Adrenal gland (tissue), 9 donors: ENCODE measurements at regions not wholly inside any gene's neighbourhood (a gene's known extent, or its start where the extent isn't known, plus 50 kb on each side); places are given as distances from the start of the nearest gene placed in this dataset.

Experiments
- DNase-seq, 7 donors: peaks; one replicate each; pipeline ENCODE4 v3.0.0-alpha.2; 2019 to 2020
- H3K27ac ChIP-seq, 5 donors: fragments of 200-600 bp; sonication (generic) in 4 of 5; 1 replicate in 3 of 5; 2 replicates in 2 of 5; pipeline versions ENCODE4 v1.5.1 to v1.8.0; 2016 to 2020; ENCODE audit warnings: mild to moderate bottlenecking in 1 of 5
- H3K27me3 ChIP-seq: fragments of 200-600 bp; 2 replicates; pipeline ENCODE4 v1.8.0; 2021
- H3K36me3 ChIP-seq, 2 donors: fragments of 200-600 bp; replicated peaks in 1 of 2; 1 replicate in 1 of 2; 2 replicates in 1 of 2; pipeline versions ENCODE4 v1.5.1 to v1.8.0; 2018 to 2022
- H3K4me1 ChIP-seq, 2 donors: fragments of 200-600 bp; replicated peaks in 1 of 2; 1 replicate in 1 of 2; 2 replicates in 1 of 2; pipeline versions ENCODE4 v1.5.1 to v1.8.0; 2018 to 2021
- H3K4me3 ChIP-seq, 4 donors: fragments of 200-600 bp; sonication (generic) in 3 of 4; one replicate each; pipeline ENCODE4 v1.5.1; 2016 to 2018
- H3K9me3 ChIP-seq, 3 donors: fragments of 200-600 bp; sonication (generic) in 1 of 3; replicated peaks in 1 of 3; 1 replicate in 2 of 3; 2 replicates in 1 of 3; pipeline versions ENCODE4 v1.5.1 to v1.8.0; 2016 to 2021
- POLR2A ChIP-seq, 2 donors: fragments of 450-650 bp; IDR thresholded peaks; one replicate each; pipeline ENCODE4 v1.6.1; 2017; ENCODE audit warnings: antibody characterized with exemption in 2 of 2, mild to moderate bottlenecking in 2 of 2, moderate library complexity in 1 of 2
- WGBS, 4 donors: extraction: QIAGEN DNeasy Blood & Tissue Kit in 2 of 4; methylation state at CpG; one replicate each; pipeline versions ENCODE4 v1.1.5 to v1.1.7; 2013 to 2017; 5-methylcytosine and 5-hydroxymethylcytosine counted together
- intact Hi-C, 2 donors: fragments of 100-400 bp; cut with DNase I; formaldehyde crosslinking; loops; one replicate each; pipeline versions ENCODE4 v1.14.1 to v1.15.0; 2022 to 2023
- TF ChIP-seq, protein P1 (sequence below), 6 experiments: fragments of 450-650 bp in 4 of 6; fragments of 200-600 bp in 2 of 6; sonication (generic) in 1 of 6; IDR thresholded peaks; 1 replicate in 5 of 6; 2 replicates in 1 of 6; pipeline versions ENCODE4 v1.5.1 to v1.8.0; 2016 to 2021; ENCODE audit warnings: antibody characterized with exemption in 6 of 6, mild to moderate bottlenecking in 2 of 6, moderate library complexity in 1 of 6
- donor health status: healthy with polysubstance abuse.
- donor health status: Bipolar disorder and iron deficiency.
- donor health status: DM: yes; HTN: yes; CAD: no.
- donor health status: DM: no; HTN: no; CAD: no.
- donor health status: DM: no; HTN: no; CAD: no.

DNA sequence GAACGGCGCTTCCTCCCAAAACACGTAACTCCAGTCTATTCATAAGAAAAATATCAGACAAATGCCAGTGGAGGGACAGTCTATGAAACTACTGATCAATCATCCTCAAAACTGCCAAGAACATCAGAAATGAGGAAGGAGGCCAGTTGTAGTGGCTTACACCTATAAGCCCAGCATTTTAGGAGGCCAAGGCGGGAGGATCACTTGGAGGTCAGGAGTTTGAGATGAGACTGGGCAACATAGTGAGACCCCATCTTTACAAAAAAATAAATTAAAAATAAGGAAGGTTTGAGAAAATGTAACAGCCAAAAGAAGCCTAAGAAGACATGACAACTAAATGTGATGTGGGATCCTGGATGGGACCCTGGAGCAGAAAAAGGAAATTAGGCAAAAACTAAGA is 58.9 kb upstream of the MIER3 start:
- H3K4me1 ChIP-seq: no peaks in the 10 kb centered on the region
- intact Hi-C loops: no loop called here
- H3K36me3 ChIP-seq: no peaks in the 10 kb centered on the region
- H3K4me3 ChIP-seq: no peak overlapping the region
- no peak overlapping the region for H3K27ac ChIP-seq
- no peaks in the 10 kb centered on the region for H3K9me3 ChIP-seq
- DNase-seq: no peak
- peaks cover 6% of the 10 kb centered on the region for H3K27me3 ChIP-seq
- TF ChIP-seq, protein P1, sequence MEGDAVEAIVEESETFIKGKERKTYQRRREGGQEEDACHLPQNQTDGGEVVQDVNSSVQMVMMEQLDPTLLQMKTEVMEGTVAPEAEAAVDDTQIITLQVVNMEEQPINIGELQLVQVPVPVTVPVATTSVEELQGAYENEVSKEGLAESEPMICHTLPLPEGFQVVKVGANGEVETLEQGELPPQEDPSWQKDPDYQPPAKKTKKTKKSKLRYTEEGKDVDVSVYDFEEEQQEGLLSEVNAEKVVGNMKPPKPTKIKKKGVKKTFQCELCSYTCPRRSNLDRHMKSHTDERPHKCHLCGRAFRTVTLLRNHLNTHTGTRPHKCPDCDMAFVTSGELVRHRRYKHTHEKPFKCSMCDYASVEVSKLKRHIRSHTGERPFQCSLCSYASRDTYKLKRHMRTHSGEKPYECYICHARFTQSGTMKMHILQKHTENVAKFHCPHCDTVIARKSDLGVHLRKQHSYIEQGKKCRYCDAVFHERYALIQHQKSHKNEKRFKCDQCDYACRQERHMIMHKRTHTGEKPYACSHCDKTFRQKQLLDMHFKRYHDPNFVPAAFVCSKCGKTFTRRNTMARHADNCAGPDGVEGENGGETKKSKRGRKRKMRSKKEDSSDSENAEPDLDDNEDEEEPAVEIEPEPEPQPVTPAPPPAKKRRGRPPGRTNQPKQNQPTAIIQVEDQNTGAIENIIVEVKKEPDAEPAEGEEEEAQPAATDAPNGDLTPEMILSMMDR (IDR thresholded peaks at IDR 0.05): no peak
- TF ChIP-seq POLR2A (IDR thresholded peaks at IDR 0.05): no peak
- 84 to 97% (median 90%) methylated on average over 4 of the region's 4 CpGs for WGBS, 4 donors

GRCh38 chr5:57012511-57012910 is 60.6 kb upstream of the MIER3 start:
- Histone ChIP-seq H3K36me3 (no peaks in the 10 kb centered on the region), H3K4me3 (no peak overlapping the region), H3K4me1 (no peaks in the 10 kb centered on the region), H3K27ac (no peak overlapping the region), H3K9me3 (no peaks in the 10 kb centered on the region), H3K27me3 (no peaks in the 10 kb centered on the region)
- intact Hi-C loops: no loop called here
- no peak for DNase-seq
- WGBS, 4 donors: 77 to 92% (median 83%) methylated on average over 2 of the region's 2 CpGs
- TF ChIP-seq, protein P1 (IDR thresholded peaks at IDR 0.05): no peak
- no peak for TF ChIP-seq POLR2A (IDR thresholded peaks at IDR 0.05)

- Histone ChIP-seq H3K4me1 (no peaks in the 10 kb centered on the region), H3K9me3 (no peaks in the 10 kb centered on the region), H3K4me3 (no peak overlapping the region), H3K27me3 (no peaks in the 10 kb centered on the region), H3K36me3 (no peaks in the 10 kb centered on the region), H3K27ac (no peak overlapping the region)
- 73 to 84% (median 80%) methylated on average over 3 of the region's 3 CpGs for WGBS, 4 donors
- TF ChIP-seq, protein P1 (IDR thresholded peaks at IDR 0.05): no peak
- TF ChIP-seq POLR2A (IDR thresholded peaks at IDR 0.05): no peak
- intact Hi-C loops: no loop called here
- DNase-seq: no peak
These were observed 74.0 kb upstream of the MIER3 start for GRCh38 chr5:57025961-57026360.

DNA sequence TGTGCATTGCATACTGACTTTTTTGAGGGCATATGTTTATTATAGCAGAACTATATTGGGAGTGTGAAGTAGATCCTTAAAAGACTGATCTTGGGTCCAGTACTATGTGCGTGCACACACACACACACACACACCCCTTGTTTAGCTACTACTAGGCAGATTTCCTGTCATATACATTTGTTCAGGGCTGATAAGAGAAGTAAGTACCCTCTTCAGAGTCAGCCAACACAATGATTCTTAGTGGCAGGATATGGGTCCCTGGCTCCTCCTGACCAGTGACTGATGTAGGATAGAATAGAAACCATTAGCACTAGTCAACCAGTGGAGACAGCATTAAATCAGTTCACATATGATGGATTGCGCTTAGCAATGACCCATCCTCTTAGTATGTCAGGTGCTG is 76.2 kb upstream of the MIER3 start:
- H3K4me1 ChIP-seq: peaks cover 0 to 2% of the 10 kb centered on the region in 2 donors
- intact Hi-C loops: no loop called here
- H3K4me3 ChIP-seq: no peak overlapping the region
- no peak for DNase-seq
- TF ChIP-seq, protein P1 (IDR thresholded peaks at IDR 0.05): no peak
- no peak for TF ChIP-seq POLR2A (IDR thresholded peaks at IDR 0.05)
- no peaks in the 10 kb centered on the region for H3K36me3 ChIP-seq
- 77 to 93% (median 80%) methylated on average over 2 of the region's 2 CpGs for WGBS, 4 donors
- H3K9me3 ChIP-seq: no peaks in the 10 kb centered on the region
- no peaks in the 10 kb centered on the region for H3K27me3 ChIP-seq
- no peak overlapping the region for H3K27ac ChIP-seq
